HUES48 (cell line): ENCODE measurements at regions not wholly inside any gene's neighbourhood (a gene's known extent, or its start where the extent isn't known, plus 50 kb on each side); places are given as distances from the start of the nearest gene placed in this dataset.
"Not testable (repeated sequence)": the region's sequence is repeated elsewhere in the genome, so short reads cannot be mapped to it uniquely, and the experiment has no call there.

Source experiments
- H3K27ac ChIP-seq: one replicate; pipeline ENCODE4 v1.7.0; 2013; ENCODE audit warnings: low read depth, low read length, inconsistent platforms
- H3K27me3 ChIP-seq: 2 replicates; pipeline ENCODE4 v1.6.1; 2013; ENCODE audit warnings: mild to moderate bottlenecking, low read length; ENCODE audit not compliant: control insufficient read depth, insufficient read depth
- H3K36me3 ChIP-seq: 2 replicates; pipeline ENCODE4 v1.6.1; 2013; ENCODE audit warnings: low read length; ENCODE audit not compliant: control insufficient read depth, insufficient read depth
- H3K4me1 ChIP-seq: 2 replicates; pipeline ENCODE4 v1.6.1; 2013; ENCODE audit warnings: mild to moderate bottlenecking, low read length; ENCODE audit not compliant: control insufficient read depth, insufficient read depth
- H3K4me3 ChIP-seq: 2 replicates; pipeline ENCODE4 v1.5.1; 2013; ENCODE audit warnings: mild to moderate bottlenecking, low read depth, low read length
- H3K9ac ChIP-seq: 2 replicates; pipeline ENCODE4 v1.6.1; 2013; ENCODE audit warnings: mild to moderate bottlenecking, low read depth, low read length, moderate library complexity
- H3K9me3 ChIP-seq: 2 replicates; pipeline ENCODE4 v1.6.1; 2013; ENCODE audit warnings: low read length; ENCODE audit not compliant: control insufficient read depth, insufficient read depth

DNA sequence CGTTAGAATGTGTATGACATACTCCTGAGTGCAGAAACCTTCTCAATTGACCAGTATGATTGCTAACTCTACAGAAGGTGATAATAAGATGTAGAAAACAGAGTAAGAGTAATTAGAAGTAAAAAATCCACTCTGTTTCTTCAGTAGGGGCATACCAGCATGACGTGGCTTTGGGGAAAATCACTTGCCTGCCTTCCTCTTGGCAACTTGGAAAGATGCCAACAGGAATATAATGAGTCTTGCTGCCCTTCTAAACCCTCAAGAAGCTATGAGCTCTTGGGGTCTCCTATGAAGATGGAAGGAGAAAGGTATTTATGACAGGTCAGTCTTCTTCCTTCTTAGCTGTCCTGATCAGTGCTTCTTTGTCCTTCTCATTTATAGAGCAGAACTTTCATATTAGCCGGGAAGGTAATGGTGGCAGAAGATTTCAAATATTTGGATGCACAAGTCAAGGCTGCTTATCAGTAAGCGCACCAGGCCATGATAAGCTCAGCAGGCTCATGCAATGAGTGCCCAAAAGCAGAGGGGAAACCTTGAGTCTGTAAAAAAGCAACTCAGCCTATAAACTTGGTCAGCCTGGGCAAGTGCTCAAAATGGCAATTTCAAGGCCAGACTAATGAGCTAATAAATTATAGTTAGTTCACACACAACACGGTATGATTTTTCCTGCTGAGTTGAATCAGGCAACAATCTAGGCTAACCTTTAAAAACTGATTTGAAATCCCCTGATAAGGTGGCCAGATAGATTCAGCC lies 69.7 kb upstream of the PPARGC1A start:
- H3K27me3 ChIP-seq = no peaks in the 10 kb centered on the region
- H3K9ac ChIP-seq = no peak overlapping the region
- no peaks in the 10 kb centered on the region for H3K4me1 ChIP-seq
- H3K36me3 ChIP-seq = no peaks in the 10 kb centered on the region
- no peak overlapping the region for H3K4me3 ChIP-seq
- H3K9me3 ChIP-seq = 0 out of 2 replicates have a peak, but pooled peaks cover 3% of the 10 kb centered on the region
- H3K27ac ChIP-seq = no peak overlapping the region

DNA sequence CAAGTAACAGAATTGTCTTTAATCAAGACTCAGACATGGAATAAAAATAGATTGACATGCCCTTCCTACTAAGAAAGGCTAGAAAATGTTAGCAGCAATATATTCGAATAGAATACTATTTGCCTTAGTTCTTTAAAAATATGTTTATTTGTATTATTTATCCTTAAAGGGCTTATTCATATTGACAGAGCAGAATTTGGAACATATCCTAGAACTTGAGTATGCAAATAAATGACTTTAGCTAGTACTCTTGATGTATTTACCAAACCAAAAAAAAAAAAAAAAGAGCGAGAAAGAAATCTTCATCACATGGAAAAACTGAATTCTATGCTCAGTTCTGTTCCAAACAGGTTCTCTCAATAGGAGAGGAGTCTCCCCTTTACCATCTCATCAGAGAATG lies 68.9 kb upstream of the PPARGC1A start:
- H3K36me3 ChIP-seq = no peaks in the 10 kb centered on the region

GRCh38 chr4:23957465-23957864 lies 67.6 kb upstream of the PPARGC1A start:
- no peak overlapping the region for H3K4me3 ChIP-seq
- H3K4me1 ChIP-seq = no peaks in the 10 kb centered on the region
- H3K9ac ChIP-seq = no peak overlapping the region
- H3K27me3 ChIP-seq = no peaks in the 10 kb centered on the region
- H3K27ac ChIP-seq = no peak overlapping the region
- H3K9me3 ChIP-seq = 0 out of 2 replicates have a peak, but pooled peaks cover 3% of the 10 kb centered on the region
- H3K36me3 ChIP-seq = no peaks in the 10 kb centered on the region

More for the DNA sequence above, 68.9 kb upstream of the PPARGC1A start:
- Histone ChIP-seq H3K4me1 (no peaks in the 10 kb centered on the region), H3K9ac (no peak overlapping the region), H3K9me3 (0 out of 2 replicates have a peak, but pooled peaks cover 3% of the 10 kb centered on the region), H3K4me3 (no peak overlapping the region), H3K27me3 (no peaks in the 10 kb centered on the region), H3K27ac (no peak overlapping the region)

- Histone ChIP-seq H3K4me3 (no peak overlapping the region), H3K27ac (no peak overlapping the region), H3K9ac (no peak overlapping the region), H3K27me3 (no peaks in the 10 kb centered on the region), H3K36me3 (no peaks in the 10 kb centered on the region), H3K4me1 (no peaks in the 10 kb centered on the region), H3K9me3 (0 out of 2 replicates have a peak, but pooled peaks cover 3% of the 10 kb centered on the region)
These were observed 66.9 kb upstream of the PPARGC1A start for GRCh38 chr4:23956601-23957364.

- Histone ChIP-seq H3K9ac (no peak overlapping the region), H3K27me3 (no peaks in the 10 kb centered on the region), H3K4me3 (no peak overlapping the region), H3K9me3 (0 out of 2 replicates have a peak, but pooled peaks cover 3% of the 10 kb centered on the region), H3K27ac (no peak overlapping the region), H3K4me1 (peaks cover 12% of the 10 kb centered on the region), H3K36me3 (no peaks in the 10 kb centered on the region)
These were observed 62.4 kb upstream of the PPARGC1A start for GRCh38 chr4:23952258-23952657.

DNA sequence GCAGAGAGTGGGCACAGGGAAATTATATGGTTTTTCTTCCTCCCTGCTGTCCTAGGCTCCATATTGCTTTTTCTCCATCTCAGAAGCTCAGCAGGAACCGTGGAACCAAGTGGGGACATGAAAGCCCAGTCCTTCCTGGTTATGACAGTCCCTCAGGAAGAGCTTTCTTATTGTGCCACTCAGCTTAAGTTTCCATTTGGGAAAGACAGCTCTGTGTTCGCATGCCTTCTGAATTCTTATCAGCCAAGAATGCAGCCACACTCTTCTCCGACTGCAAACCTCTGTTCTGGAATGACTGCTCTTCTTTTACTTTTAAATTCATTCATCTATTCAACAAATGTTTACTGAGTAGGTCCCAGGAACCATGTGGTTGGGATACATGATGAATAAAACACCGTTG lies 58.0 kb upstream of the PPARGC1A start:
- H3K36me3 ChIP-seq = no peaks in the 10 kb centered on the region
- no peak overlapping the region for H3K9ac ChIP-seq
- H3K9me3 ChIP-seq = no peaks in the 10 kb centered on the region
- no peak overlapping the region for H3K4me3 ChIP-seq
- peaks cover 12% of the 10 kb centered on the region for H3K4me1 ChIP-seq
- no peaks in the 10 kb centered on the region for H3K27me3 ChIP-seq
- H3K27ac ChIP-seq = no peak overlapping the region

DNA sequence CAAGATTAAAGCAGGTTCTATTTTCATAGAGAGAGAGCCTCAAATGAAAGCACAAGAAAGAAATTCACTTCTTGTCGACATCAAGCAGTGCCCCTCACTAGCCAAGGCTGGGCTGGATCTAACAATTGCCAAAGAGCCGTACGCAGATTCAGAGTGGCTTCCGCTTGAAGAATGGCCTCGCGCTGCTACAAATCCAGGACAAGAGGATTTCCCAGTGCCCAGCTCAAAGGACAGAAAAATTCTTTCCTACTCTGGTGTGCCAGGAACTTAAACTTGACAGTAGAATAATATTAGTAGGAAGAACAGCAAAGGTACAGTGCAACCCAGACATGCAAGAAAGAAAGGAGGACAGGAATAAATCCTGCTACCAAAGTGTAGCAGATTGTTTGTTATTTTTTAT lies 56.5 kb upstream of the PPARGC1A start:
- no peak overlapping the region for H3K27ac ChIP-seq
- no peak overlapping the region for H3K9ac ChIP-seq
- peaks cover 12% of the 10 kb centered on the region for H3K4me1 ChIP-seq
- no peaks in the 10 kb centered on the region for H3K36me3 ChIP-seq
- no peaks in the 10 kb centered on the region for H3K27me3 ChIP-seq
- H3K4me3 ChIP-seq = no peak overlapping the region
- no peaks in the 10 kb centered on the region for H3K9me3 ChIP-seq

DNA sequence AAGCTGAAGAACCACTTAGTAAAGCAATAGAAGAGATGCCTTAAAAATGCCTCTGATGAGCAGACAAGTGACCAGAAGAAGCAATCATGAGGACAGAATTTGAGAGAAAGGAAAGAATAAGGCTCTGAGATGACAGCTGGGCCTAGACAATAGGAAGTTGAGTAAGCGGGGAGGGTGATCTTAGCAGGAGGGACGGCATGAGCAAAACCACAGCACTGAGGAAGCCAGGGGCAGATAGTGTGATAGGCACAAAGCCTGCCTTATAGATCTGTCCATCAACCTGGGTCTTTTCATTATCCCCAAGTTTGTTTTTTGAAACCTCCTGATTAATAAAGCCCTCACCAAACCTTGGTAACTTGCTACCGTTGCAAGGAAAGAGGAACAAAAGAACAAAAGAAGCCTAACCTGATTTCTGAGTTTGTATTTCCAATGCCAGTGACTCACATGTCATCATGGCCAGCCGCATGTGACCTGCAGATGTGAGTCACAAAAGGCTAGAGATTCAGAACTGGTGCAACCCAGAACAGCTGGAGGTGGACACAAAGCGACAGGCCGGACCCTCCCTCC lies 55.7 kb upstream of the PPARGC1A start:
- no peak overlapping the region for H3K4me3 ChIP-seq
- no peaks in the 10 kb centered on the region for H3K9me3 ChIP-seq
- no peaks in the 10 kb centered on the region for H3K36me3 ChIP-seq
- H3K9ac ChIP-seq = no peak overlapping the region
- H3K4me1 ChIP-seq = peaks cover 12% of the 10 kb centered on the region
- peak overlapping the region; percentile 27 for H3K27ac ChIP-seq
- H3K27me3 ChIP-seq = no peaks in the 10 kb centered on the region

DNA sequence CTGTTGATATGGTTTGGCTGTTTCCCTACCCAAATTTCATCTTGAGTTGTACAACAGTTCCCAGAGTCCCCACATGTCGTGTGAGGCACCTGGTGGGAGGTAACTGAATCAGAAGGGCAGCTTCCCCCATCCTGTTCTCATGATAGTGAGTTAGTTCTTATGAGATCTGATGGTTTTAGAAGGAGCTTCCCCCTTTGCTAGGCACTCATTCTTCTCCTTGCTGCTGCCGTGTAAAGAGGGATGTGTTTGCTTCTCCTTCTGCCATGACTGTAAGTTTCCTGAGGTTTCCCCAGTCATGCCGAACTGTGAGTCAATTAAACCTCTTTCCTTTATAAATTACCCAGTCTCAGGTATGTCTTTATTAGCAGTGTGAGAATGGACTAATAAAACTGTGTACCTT lies 54.7 kb upstream of the PPARGC1A start:
- H3K4me1 ChIP-seq, H3K36me3 ChIP-seq, H3K27me3 ChIP-seq, H3K4me3 ChIP-seq, H3K27ac ChIP-seq, H3K9me3 ChIP-seq, H3K9ac ChIP-seq: not testable (repeated sequence)

DNA sequence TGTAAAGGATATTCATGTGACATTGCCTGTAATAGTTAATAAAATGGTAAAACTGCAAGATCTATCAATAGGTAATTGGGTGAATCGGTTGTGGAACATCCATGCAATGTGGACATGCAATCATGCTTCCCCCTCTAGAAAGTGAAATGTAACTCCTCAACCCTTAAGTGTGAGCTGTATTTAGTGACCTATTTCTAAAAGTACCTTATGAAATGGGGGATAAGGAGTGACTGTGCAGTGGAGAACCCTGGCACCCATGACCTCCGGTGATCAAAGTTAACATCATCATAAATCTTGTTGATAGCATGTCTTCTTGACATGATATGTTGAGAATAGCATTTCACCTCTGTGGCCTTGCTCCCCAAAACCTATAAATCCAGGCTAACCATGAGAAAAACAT lies 53.6 kb upstream of the PPARGC1A start:
- no peak overlapping the region for H3K9ac ChIP-seq
- H3K4me1 ChIP-seq = no peaks in the 10 kb centered on the region; the same call in 1 of the 2 replicates
- no peaks in the 10 kb centered on the region for H3K9me3 ChIP-seq
- H3K4me3 ChIP-seq = no peak overlapping the region
- no peaks in the 10 kb centered on the region for H3K27me3 ChIP-seq
- no peaks in the 10 kb centered on the region for H3K36me3 ChIP-seq
- H3K27ac ChIP-seq = no peak overlapping the region

DNA sequence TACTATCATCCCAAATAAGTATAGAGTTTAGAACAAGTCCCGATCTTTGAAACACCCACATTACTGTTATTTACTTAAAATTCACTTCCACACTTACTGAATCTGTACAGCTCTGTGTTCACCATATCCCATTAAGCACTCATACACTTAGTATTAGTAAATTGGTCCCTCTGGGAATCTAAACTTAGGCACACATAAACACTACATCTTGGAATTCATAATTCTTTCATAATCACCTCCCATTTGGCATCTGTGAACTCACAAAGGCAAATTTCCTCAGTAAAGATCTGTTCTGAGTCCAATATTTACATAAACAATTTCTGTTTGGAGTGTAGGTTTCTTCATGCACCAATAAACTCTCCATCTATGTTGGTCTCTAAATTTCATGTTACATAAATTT lies 52.6 kb upstream of the PPARGC1A start:
- no peak overlapping the region for H3K4me3 ChIP-seq
- H3K4me1 ChIP-seq = 0 out of 2 replicates have a peak, but pooled peaks cover 3% of the 10 kb centered on the region
- H3K9ac ChIP-seq = no peak overlapping the region
- no peaks in the 10 kb centered on the region for H3K27me3 ChIP-seq
- no peak overlapping the region for H3K27ac ChIP-seq
- H3K36me3 ChIP-seq = no peaks in the 10 kb centered on the region
- no peaks in the 10 kb centered on the region for H3K9me3 ChIP-seq
